Activated naive CD4-positive, alpha-beta T cell (primary cell): ENCODE measurements at regions not wholly inside any gene's neighbourhood (a gene's known extent, or its start where the extent isn't known, plus 50 kb on each side); places are given as distances from the start of the nearest gene placed in this dataset.

ENCODE experiments used
- DNase-seq, 4 experiments: peaks; one replicate each; lab custom pipeline; 2025; lab: John Stamatoyannopoulos, UW

DNA sequence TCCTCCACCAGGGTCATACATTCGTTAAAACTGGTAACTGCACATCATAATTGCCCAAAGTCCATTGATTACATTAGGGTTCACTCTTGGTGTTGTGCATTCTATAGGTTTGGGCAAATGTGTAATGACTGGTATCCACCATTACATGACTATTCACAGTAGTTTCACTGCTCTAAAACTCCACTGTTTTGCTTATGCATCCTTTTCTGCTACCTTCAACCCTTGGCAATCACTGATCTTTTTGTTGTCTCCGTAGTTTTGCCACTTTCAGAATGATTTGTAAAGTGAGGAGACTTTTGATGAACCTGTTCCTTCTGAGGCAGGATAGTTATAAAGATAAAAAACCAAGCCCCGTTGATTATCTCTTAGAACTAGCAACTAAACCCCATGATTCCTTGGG lies 187.3 kb upstream of the MCHR2 start:
- no peak for DNase-seq

DNA sequence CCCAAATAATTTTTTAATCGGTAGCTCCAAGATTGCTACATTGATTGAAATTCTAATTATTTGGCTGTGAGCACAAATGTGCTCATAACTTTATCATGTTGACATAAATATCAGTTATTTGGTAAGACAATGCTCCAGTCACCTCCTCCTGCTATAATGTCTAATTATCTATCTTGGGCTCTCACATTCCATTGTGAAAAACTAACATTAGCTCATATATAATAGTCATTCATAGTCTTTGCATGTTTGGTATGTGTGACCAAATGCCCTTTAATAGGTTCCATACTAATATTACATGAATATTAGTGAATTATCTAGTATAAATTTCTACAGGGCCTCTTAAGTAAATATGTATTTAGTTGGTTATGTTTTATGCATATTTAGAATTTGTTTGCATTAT lies 185.6 kb upstream of the MCHR2 start:
- DNase-seq: no peak

DNA sequence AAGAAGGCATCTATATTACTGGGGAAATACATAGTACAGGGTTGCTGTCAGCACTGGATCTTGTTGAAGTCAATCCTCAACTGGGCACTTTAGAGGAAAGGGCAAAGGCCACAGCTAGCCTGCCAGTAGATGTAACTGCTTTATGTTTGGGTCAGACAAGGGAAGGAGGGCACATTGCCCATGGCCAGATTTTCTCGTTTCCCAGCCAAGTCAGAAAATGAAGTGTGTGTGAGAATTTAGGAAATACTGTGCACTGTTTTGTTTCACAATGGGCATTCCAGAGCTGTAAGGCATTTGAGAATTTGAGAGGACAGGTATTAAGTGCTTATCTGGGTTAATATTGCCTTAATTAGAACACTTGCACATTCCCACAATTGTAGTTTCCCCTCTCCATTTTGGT lies 183.9 kb upstream of the MCHR2 start:
- no peak for DNase-seq

DNA sequence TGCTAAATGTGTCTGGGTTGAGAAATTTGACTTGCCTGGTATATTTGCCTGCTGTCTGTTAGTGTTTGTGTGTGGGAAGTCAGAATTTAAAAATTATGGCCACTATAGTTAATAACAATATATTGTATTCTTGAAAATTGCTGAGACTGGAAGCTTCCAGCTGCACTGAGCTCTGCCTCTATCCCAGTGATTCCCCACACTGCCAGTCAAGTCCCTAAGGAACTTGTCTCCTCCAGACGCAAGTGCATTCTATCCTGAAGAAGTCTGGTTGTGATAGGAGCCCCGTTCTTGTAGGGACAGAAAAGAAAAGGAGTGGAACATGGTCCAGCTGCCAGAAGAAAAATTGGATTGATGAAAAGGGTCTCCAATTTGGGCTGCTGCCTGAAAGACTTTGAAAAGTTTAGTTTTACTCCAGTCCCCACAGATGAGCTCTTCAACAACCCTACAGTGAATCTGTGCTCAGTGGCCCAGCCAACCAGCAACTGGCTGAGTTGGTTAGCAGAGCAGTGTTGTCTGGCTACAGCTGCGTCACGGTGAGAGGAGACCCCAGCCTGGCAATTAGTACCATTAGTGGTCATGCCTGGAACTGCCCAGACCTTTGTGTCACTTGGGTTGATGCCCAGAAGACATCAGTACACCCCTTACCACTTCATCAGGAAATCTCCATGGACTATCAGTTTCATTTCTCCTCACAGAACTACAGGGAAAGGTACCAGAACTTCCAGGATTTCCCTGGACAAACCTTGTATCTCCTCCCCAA lies 183.1 kb upstream of the MCHR2 start:
- DNase-seq: no peak

DNA sequence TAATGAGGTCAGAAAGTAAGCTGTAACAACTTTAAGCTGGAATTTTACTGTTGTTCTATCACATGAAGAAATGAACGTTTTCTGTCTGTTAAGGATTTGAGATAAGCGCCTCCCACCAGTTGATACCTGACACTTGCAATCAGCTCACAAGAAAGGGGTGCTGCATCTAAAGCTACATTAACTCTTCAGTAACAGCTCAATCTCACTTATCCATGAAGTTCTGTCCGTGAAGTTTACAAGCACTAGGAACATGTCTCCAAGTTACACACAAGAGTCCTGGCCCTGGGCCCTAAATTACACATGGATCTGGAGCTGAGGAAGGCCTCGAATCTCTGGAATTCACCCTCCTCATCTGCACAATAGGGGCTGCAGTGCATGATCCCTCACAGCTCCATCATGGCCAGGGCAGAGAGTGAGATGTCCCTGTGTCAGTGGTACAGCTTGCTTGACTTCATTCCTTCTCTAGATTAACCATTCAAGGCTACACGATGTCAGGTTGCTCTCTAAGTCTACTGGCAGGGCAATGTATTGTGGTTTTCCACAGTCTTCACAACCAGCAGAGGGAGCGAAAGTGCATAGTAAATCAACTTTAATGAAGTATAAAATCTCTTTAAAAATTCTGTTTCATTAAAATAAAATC lies 182.4 kb upstream of the MCHR2 start:
- no peak for DNase-seq

DNA sequence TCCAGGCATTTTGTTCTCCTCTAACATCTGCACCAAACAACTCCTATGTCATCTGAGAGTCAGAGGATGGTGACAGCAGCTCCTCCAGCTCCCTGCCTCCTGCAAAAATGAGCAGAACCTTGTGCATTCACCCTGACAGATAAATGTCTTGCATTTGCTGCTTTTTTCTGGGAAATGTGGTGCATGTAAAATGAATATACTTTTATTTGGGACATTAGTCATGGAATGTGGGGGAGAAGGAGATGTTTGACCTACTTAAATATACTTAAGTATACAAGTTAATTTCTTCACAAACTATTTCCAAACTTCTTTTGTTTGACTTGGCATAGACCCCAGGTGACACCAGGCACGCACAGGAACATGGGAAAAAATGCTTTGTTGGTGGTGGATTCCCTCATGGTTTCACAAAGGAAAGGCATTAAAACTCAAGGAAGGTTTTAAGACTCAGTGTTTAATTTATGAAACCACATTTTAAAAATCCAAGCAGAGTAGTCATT lies 181.8 kb upstream of the MCHR2 start:
- no peak for DNase-seq

DNA sequence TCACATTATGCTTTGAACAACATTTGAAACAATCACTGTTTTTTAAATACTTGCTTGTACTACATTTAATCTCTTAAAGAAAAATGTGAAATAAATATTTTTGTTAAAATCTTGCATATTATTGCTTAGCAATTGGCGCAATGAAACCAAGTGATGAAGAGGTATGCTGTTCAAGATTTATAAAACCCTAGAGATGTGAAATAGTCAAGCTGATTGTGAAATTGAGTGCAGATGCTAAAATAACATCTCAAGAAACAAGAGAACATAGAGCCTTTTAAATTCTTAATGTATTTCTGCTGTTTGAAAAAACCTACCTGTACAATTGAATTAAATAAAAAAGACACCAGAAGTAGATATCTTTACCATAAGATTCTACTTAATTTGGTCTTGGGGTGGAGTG lies 179.2 kb upstream of the MCHR2 start:
- DNase-seq: no peak

DNA sequence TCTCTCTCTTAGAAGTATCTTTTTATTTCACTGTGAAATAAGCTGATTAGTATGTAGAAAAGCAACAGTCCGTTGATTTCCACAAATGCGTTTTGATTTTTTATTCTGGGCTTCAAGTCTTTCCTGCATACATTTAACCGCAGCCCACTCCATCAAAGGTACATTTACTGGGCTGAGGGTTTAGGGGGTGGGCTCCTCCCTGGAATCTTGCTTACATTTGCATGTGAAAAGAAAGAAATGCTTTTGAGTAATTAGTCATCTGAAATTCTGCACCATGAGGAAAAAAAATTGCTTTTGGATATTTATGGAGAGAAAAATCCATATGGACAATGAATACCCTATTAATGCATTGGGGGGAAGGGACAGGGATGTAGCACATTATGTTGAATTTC lies 178.3 kb upstream of the MCHR2 start:
- DNase-seq: no peak

DNA sequence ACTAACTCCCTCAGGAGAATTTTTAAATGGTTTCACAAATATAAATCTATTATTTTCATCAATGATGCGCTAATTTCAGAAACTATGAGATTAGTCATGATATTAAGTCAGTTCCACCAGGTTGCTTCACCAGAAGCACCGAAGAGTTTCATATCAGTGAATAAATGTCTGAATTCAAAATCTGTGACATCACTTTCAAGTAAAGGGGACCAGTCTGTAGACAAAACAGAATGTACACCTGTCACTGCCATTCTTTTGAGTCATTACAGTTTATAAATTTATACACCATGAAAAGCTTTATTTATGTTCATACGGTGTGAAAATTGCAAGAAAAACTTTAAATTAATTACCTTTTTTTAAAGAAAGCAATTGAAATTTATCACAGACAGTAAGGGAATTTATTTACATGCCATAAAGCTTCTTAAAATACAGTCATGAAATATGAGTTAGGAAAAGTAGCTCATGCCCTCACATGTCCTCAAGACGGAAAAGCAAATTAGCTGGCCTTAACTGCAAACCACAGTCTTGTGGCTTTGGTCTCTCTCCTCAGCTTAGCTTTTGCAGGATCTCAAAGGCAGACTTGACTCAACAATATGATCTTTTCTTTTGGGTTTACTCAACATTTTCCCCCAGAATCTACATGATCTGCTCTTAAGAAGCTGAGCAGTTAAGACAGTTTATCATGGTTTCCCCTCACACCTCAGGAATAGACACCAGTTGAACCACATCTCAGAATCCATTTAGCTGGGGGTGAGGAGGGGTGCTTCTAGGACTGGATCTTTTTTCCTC lies 177.7 kb upstream of the MCHR2 start:
- no peak for DNase-seq

DNA sequence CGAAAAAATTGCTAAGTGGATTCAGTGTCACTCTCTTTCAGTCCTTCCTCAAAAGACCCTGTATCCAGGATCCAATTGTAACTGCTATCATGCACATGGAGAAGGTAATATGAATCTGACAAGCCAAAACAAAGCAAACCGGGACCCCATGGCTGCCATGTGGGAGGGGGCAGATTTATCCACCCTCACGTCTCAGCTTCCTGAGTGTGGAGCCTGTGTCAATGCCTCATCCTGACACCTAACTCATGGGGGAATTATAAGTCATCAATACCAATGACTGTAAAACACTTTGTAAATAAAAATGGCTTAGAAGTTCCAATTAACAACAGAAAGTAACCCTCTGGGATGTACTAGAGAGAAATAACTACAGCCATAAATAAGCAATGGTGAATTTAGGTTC lies 174.1 kb upstream of the MCHR2 start:
- no peak for DNase-seq

DNA sequence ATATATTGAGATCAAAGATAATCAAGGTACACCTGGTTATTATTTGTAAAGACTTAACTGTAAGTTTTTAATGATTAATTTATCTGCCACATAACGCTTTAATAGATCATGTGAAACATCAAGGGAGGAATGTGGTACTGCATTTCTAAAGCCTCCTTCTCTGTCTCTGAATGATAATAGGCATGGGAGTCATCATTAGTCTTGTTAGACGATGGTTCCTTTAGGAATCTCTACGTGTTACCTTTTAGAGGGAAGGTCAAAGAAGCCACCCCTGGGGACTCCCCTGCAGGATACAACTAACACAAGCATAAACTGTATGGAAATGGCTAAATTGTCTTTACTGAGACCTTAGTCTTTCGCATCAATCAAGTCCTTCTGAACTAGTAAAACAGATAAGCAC lies 173.6 kb upstream of the MCHR2 start:
- no peak for DNase-seq

DNA sequence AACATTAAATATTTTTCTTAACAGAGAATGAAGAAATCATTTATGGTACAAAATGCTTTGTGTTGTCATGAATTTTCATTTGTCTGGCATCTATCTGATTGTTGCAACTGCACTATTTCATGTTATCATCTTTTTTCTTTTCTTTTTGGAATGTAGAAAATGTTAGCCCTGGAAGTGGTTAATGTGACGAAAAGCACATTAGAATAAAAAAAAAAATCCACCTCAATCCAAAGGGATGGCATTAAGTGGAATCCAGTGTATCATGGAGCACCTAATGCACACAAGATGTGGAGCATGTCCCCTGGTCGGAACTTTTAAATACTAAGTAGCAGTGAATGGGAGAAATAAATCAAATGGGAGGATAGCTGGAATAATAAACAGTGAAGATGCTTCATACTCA lies 172.9 kb upstream of the MCHR2 start:
- no peak for DNase-seq

DNA sequence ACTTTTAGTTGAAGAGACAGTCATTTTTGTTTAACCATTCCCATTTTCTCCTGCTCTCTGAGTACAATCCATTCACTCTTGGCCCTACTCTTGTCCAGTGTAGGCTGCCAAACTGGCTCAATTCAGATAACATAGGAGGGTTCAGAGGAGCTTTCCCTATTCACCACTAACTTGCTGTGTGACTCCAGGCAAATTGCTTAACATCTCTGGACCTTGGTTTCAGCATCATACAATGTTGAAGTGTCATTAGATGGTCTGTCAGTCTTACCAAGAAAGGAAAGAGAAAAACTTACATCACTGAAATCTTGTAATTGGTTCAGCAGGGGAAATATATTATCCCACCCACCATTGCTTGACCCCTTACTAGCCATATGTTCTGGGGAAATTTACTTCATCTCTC lies 171.4 kb upstream of the MCHR2 start:
- DNase-seq: no peak

DNA sequence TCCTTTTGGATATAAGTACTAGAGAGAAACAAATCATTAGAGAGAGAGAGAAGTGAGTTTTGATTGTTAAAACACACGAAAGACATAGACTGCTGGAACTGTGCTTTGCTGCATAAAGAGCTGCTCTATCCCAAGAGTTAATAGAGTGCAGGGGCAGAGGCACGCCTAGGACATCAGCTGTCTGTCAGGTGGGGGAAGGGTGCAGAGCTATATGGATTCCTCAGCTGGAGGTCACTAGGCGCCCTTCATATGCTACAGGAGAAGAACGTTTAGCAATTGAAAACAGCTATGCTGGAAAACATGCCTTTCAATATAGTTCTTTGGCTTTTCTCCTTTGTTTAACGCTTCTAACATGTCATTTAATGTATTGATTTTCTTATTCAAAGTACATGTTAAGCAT lies 169.0 kb upstream of the MCHR2 start:
- no peak for DNase-seq

DNA sequence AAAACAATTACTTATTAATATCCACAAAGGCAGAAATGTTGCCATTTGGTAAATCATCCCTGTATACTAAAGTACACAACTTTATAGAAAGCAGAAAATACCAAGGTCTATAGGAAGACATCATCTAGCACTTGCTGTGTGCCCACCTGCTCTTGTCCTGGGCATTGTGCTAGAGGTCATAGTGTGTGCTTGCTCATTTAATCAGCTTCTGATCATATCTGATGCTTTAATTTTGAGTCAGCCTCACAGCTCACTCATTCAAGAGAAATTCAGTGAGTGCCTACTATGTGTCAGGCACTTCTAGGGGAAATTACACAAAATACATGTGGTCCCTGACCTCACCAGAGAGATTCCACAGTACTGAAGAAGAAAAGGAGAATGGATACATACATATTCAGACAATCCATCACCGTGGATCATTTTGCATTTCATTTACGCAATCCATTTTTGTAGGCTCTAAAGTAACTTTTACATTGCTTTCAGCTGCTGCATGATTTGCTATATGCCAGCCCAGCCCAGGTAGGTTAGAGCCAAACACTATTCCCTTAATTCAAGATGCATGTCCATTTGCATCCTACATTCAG lies 167.9 kb upstream of the MCHR2 start:
- no peak for DNase-seq

DNA sequence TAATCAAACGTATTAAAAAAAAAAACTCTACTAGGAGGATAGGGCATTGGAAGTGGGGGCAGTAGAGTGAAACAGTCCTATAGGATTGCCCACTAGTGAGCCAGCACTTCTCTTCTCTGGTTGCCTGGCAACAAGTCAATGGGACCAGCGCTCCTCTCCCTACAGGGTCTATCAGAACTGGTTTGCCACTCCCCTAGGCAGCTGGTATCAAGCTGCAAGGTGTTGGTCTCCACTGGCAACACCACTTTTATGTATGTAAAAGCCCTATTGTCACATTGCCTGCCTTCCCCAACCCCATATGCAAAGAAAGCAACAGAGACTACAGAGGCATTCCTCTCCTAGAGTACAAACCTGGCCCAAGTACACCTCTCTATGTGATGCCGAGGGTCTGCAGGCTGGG lies 166.9 kb upstream of the MCHR2 start:
- DNase-seq: no peak

DNA sequence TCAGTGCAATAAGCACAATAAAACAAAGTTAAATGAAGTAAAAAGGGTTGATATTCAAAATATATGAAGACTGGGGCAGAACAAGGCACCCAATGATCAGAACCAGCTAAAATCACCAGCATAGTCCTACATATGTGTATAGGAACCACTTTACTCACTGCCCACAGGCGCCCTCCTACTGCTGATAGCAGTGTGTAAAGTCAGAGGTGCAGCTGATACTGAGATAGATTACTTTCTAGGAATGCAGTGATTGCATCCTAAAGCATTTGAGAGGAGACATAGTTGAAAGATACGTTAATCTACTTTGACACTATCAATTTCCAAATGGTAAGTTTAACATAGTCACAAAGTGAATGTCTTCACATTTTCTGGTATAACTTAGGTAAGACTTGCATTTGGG lies 161.1 kb upstream of the MCHR2 start:
- DNase-seq: no peak

DNA sequence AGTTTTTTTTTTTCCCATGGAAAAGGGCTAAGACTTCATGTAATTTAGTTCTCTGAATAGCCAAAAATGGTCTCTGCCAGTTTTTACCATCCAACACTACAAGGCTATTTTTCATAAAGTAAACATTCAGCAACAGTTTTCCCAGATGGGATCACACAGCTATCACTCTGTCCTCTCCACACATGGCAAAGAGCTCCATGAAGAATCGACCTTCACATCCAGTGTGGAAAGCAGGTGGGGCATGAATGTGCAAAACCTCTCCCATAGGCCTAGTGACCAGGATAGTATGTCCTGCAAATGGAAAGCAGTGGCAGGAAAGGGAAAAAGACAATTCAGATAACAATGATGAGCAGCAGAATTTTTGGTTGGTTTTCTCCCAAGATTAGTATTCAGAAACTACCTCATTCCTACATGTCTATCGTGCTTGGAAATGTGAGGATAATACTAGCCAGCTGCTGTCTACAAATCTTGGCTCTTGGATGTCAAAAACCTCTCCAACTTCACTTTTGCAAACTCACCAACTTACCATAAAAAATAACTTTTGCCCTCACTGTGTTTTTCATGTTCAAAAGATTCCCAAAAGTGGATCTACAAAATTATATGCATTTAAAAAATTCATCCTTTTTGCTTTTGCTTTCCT lies 159.7 kb upstream of the MCHR2 start:
- no peak for DNase-seq

DNA sequence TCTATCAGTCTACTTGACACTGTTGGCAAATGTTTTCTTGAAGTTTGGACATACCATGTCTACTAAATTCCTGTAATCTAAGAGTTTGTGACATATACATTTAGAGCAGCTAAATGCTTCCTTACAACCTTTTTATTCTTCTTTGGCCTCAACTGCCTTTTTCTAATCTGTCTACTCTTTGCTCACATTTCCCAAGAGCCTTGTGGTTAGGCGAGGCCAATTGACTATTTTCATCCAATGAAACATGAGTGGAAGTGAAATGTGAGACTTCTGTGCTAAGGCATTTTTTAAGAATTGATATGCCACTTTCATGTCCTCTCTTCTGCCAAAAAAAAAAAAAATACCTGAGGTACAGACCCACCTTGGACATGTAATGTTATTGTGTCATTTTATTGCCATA lies 158.2 kb upstream of the MCHR2 start:
- DNase-seq: no peak

DNA sequence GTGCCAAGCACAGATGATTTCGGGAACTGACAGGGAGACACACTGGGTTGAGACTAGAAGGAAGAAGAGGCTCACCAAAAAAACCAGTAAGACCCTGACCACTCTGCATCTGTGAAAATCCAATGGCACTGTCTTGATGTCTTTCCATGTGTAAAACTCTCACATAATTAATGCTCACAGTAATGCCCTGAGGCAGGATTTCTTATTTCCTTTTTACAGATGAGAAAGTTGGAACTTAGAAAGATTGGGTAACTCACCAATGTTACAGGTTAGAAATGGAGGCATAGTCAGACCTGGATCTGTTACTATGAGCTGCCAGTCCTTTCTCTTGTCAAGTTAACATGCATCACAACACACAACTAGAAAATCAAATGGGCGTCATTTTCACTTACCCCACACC lies 151.0 kb upstream of the MCHR2 start:
- DNase-seq: no peak

DNA sequence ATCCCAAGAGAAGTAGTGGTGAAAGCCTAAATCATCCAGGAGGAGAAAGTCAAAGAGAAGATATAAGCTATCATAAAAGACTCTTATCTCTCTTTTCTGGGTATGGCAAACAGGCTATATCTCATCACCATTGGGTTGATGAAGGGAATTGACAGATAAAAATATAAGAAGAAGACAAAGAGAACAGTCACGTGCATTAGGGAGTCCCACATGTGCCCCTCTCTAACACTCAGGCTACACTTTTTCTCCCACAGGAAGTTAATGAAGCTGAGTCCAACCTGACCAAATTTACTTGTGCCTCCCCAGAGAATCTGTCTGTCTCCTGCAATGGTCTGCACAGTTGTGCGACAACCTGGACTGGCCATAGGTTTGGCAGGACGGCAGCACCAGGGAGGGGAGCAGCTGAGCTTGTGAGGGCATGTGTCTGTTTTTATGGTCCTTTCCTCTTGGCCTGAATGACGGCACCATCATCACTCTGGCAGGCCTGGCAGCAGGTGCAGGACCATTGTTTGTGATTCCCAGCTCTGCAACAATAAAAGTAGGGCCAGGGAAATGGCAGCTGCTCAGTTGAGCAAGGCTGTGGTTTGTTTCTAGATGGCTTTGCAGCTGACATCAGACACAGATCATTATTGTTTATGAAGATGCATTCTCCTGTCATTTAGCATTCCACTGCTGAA lies 144.5 kb upstream of the MCHR2 start:
- DNase-seq: no peak

DNA sequence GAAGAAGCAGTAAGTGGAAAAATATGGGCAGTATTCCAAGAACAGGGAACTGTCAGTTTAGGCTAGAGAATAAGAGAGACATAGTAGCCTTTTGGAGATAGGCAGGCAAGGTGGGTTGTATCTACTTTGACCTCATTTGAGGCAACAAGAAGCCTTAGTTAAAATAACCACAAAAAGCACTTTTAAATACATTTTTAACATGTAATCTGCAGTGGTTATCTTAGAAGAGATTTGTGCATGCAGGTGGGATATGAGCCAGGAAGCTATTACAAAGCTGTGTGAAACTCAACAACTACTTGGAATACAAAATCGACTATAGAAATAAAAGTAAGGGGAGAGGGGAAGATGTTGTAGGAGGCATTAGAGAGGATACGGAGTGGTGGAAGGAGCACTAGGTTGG lies 143.7 kb upstream of the MCHR2 start:
- DNase-seq: no peak
